H1 (cell line): ENCODE measurements at regions not wholly inside any gene's neighbourhood (a gene's known extent, or its start where the extent isn't known, plus 50 kb on each side); places are given as distances from the start of the nearest gene placed in this dataset.

Experiments used
- ATF3 ChIP-seq: IDR thresholded peaks from 2 replicates; pipeline ENCODE4 v1.6.1; 2011; ENCODE audit warnings: low read depth, mild to moderate bottlenecking, low read length; ENCODE audit not compliant: insufficient read depth
- CHD2 ChIP-seq: IDR thresholded peaks from 2 replicates; pipeline ENCODE4 v1.6.1; 2012; ENCODE audit warnings: low read length, improper control_type of control experiment
- EZH2 ChIP-seq: fragments of 200-600 bp; sonication (generic); IDR thresholded peaks from 2 replicates; pipeline ENCODE4 v1.7.1; 2012; ENCODE audit warnings: low read depth, mild to moderate bottlenecking, moderate library complexity, low read length, inconsistent platforms; ENCODE audit not compliant: severe bottlenecking
- MAX ChIP-seq: IDR thresholded peaks from 2 replicates; pipeline ENCODE4 v1.6.1; 2012; ENCODE audit warnings: inconsistent platforms
- RXRA ChIP-seq: IDR thresholded peaks from 2 replicates; pipeline ENCODE4 v1.6.1; 2011; ENCODE audit warnings: low read depth, mild to moderate bottlenecking, low read length, moderate library complexity; ENCODE audit not compliant: insufficient read depth
- SIRT6 ChIP-seq: IDR thresholded peaks from one replicate; pipeline ENCODE4 v1.7.1; 2012; ENCODE audit warnings: low read length, inconsistent platforms
- TAF7 ChIP-seq: optimal IDR thresholded peaks from 2 replicates; pipeline ENCODE3; 2011; ENCODE audit warnings: low read depth, mild to moderate bottlenecking, inconsistent platforms, low read length, moderate library complexity, borderline replicate concordance
- TBP ChIP-seq: IDR thresholded peaks from 2 replicates; pipeline ENCODE4 v1.6.1; 2011; ENCODE audit warnings: low read depth, low read length, improper control_type of control experiment
- TF ChIP-seq, protein P1 (sequence below): fragments of 300-600 bp; sonication (generic); IDR thresholded peaks from 2 replicates; pipeline ENCODE4 v1.7.1; 2012; ENCODE audit warnings: low read length, moderate library complexity, mild to moderate bottlenecking, inconsistent platforms; ENCODE audit not compliant: insufficient replicate concordance
- TF ChIP-seq, protein P2 (sequence below): IDR thresholded peaks from 2 replicates; pipeline ENCODE4 v1.6.1; 2011; ENCODE audit warnings: low read length, improper control_type of control experiment

GRCh38 chr7:113784956-113785355, 133.9 kb downstream of the PPP1R3A start (continued):
- TF ChIP-seq, protein P1, sequence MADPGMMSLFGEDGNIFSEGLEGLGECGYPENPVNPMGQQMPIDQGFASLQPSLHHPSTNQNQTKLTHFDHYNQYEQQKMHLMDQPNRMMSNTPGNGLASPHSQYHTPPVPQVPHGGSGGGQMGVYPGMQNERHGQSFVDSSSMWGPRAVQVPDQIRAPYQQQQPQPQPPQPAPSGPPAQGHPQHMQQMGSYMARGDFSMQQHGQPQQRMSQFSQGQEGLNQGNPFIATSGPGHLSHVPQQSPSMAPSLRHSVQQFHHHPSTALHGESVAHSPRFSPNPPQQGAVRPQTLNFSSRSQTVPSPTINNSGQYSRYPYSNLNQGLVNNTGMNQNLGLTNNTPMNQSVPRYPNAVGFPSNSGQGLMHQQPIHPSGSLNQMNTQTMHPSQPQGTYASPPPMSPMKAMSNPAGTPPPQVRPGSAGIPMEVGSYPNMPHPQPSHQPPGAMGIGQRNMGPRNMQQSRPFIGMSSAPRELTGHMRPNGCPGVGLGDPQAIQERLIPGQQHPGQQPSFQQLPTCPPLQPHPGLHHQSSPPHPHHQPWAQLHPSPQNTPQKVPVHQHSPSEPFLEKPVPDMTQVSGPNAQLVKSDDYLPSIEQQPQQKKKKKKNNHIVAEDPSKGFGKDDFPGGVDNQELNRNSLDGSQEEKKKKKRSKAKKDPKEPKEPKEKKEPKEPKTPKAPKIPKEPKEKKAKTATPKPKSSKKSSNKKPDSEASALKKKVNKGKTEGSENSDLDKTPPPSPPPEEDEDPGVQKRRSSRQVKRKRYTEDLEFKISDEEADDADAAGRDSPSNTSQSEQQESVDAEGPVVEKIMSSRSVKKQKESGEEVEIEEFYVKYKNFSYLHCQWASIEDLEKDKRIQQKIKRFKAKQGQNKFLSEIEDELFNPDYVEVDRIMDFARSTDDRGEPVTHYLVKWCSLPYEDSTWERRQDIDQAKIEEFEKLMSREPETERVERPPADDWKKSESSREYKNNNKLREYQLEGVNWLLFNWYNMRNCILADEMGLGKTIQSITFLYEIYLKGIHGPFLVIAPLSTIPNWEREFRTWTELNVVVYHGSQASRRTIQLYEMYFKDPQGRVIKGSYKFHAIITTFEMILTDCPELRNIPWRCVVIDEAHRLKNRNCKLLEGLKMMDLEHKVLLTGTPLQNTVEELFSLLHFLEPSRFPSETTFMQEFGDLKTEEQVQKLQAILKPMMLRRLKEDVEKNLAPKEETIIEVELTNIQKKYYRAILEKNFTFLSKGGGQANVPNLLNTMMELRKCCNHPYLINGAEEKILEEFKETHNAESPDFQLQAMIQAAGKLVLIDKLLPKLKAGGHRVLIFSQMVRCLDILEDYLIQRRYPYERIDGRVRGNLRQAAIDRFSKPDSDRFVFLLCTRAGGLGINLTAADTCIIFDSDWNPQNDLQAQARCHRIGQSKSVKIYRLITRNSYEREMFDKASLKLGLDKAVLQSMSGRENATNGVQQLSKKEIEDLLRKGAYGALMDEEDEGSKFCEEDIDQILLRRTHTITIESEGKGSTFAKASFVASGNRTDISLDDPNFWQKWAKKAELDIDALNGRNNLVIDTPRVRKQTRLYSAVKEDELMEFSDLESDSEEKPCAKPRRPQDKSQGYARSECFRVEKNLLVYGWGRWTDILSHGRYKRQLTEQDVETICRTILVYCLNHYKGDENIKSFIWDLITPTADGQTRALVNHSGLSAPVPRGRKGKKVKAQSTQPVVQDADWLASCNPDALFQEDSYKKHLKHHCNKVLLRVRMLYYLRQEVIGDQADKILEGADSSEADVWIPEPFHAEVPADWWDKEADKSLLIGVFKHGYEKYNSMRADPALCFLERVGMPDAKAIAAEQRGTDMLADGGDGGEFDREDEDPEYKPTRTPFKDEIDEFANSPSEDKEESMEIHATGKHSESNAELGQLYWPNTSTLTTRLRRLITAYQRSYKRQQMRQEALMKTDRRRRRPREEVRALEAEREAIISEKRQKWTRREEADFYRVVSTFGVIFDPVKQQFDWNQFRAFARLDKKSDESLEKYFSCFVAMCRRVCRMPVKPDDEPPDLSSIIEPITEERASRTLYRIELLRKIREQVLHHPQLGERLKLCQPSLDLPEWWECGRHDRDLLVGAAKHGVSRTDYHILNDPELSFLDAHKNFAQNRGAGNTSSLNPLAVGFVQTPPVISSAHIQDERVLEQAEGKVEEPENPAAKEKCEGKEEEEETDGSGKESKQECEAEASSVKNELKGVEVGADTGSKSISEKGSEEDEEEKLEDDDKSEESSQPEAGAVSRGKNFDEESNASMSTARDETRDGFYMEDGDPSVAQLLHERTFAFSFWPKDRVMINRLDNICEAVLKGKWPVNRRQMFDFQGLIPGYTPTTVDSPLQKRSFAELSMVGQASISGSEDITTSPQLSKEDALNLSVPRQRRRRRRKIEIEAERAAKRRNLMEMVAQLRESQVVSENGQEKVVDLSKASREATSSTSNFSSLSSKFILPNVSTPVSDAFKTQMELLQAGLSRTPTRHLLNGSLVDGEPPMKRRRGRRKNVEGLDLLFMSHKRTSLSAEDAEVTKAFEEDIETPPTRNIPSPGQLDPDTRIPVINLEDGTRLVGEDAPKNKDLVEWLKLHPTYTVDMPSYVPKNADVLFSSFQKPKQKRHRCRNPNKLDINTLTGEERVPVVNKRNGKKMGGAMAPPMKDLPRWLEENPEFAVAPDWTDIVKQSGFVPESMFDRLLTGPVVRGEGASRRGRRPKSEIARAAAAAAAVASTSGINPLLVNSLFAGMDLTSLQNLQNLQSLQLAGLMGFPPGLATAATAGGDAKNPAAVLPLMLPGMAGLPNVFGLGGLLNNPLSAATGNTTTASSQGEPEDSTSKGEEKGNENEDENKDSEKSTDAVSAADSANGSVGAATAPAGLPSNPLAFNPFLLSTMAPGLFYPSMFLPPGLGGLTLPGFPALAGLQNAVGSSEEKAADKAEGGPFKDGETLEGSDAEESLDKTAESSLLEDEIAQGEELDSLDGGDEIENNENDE, result no peak
- TF ChIP-seq RXRA, result no peak
- no peak for TF ChIP-seq TAF7
- TF ChIP-seq EZH2, result no peak
- no peak for TF ChIP-seq TBP
- TF ChIP-seq ATF3, result no peak
- TF ChIP-seq MAX, result no peak
- no peak for TF ChIP-seq CHD2
- TF ChIP-seq, protein P2, sequence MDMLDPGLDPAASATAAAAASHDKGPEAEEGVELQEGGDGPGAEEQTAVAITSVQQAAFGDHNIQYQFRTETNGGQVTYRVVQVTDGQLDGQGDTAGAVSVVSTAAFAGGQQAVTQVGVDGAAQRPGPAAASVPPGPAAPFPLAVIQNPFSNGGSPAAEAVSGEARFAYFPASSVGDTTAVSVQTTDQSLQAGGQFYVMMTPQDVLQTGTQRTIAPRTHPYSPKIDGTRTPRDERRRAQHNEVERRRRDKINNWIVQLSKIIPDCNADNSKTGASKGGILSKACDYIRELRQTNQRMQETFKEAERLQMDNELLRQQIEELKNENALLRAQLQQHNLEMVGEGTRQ, result no peak
- no peak for TF ChIP-seq SIRT6
- TF ChIP-seq, all 59 proteins: peak for 0
